Liver (tissue), 8 donors: ENCODE measurements at regions not wholly inside any gene's neighbourhood (a gene's known extent, or its start where the extent isn't known, plus 50 kb on each side); places are given as distances from the start of the nearest gene placed in this dataset.

ENCODE experiments used
- DNase-seq: peaks from one replicate; pipeline ENCODE4 v3.0.0-alpha.2; 2017; ENCODE audit warnings: low spot score
- H3K27ac ChIP-seq, 2 donors: one replicate each; pipeline ENCODE4 v1.7.0; 2013; ENCODE audit warnings: inconsistent platforms in 2 of 2, low read length in 2 of 2, control low read depth in 1 of 2, low read depth in 1 of 2, mild to moderate bottlenecking in 1 of 2
- H3K27me3 ChIP-seq, 4 donors: one replicate each; pipeline versions ENCODE4 v1.6.1 to v1.7.0; 2013; ENCODE audit warnings: low read length in 3 of 4, inconsistent platforms in 1 of 4, mild to moderate bottlenecking in 1 of 4, moderate library complexity in 1 of 4; ENCODE audit not compliant: control insufficient read depth in 4 of 4, insufficient read depth in 4 of 4
- H3K36me3 ChIP-seq, 4 donors: one replicate each; pipeline versions ENCODE4 v1.6.1 to v1.7.0; 2013; ENCODE audit warnings: low read length in 3 of 4, mild to moderate bottlenecking in 3 of 4, low read depth in 1 of 4, moderate library complexity in 1 of 4; ENCODE audit not compliant: control insufficient read depth in 4 of 4, insufficient read depth in 3 of 4
- H3K4me1 ChIP-seq, 4 donors: one replicate each; pipeline versions ENCODE4 v1.6.1 to v1.7.0; 2013; ENCODE audit warnings: low read length in 3 of 4, mild to moderate bottlenecking in 3 of 4, moderate library complexity in 1 of 4; ENCODE audit not compliant: control insufficient read depth in 4 of 4, insufficient read depth in 4 of 4
- H3K4me3 ChIP-seq, 3 donors: one replicate each; pipeline versions ENCODE4 v1.6.1 to v1.7.0; 2013; ENCODE audit warnings: low read length in 3 of 3, control low read depth in 1 of 3, low read depth in 1 of 3, mild to moderate bottlenecking in 1 of 3
- H3K9ac ChIP-seq, 2 donors: one replicate each; pipeline ENCODE4 v1.7.0; 2013; ENCODE audit warnings: low read length in 2 of 2, mild to moderate bottlenecking in 2 of 2, moderate library complexity in 2 of 2, control low read depth in 1 of 2, low read depth in 1 of 2
- H3K9me3 ChIP-seq, 4 donors: one replicate each; pipeline versions ENCODE4 v1.6.1 to v1.7.0; 2013; ENCODE audit warnings: low read length in 3 of 4; ENCODE audit not compliant: control insufficient read depth in 4 of 4
- ATF3 ChIP-seq: IDR thresholded peaks from 2 replicates; pipeline ENCODE4 v1.6.1; 2016; ENCODE audit warnings: antibody characterized with exemption
- CTCF ChIP-seq: fragments of 150-350 bp; IDR thresholded peaks from 2 replicates; pipeline ENCODE4 v1.5.1; 2017; ENCODE audit warnings: improper control_type of control experiment, low read depth, low read length; ENCODE audit not compliant: missing input control
- FOXA1 ChIP-seq: IDR thresholded peaks from 2 replicates; pipeline ENCODE4 v1.6.1; 2016; ENCODE audit warnings: antibody characterized with exemption
- FOXA2 ChIP-seq: IDR thresholded peaks from 2 replicates; pipeline ENCODE4 v1.6.1; 2016; ENCODE audit warnings: antibody characterized with exemption
- GABPA ChIP-seq, 2 donors: IDR thresholded peaks in 1 of 2; conservative IDR thresholded peaks in 1 of 2; 2 replicates each; pipeline ENCODE4 v1.6.1; 2016; ENCODE audit warnings: antibody characterized with exemption in 2 of 2, mild to moderate bottlenecking in 1 of 2, moderate library complexity in 1 of 2
- HNF4A ChIP-seq, 2 donors: conservative IDR thresholded peaks; 2 replicates each; pipeline ENCODE4 v1.6.1; 2016; ENCODE audit warnings: antibody characterized with exemption in 2 of 2, mild to moderate bottlenecking in 2 of 2
- HNF4G ChIP-seq: IDR thresholded peaks from 2 replicates; pipeline ENCODE4 v1.6.1; 2016; ENCODE audit warnings: antibody characterized with exemption
- MAX ChIP-seq: IDR thresholded peaks from 2 replicates; pipeline ENCODE4 v1.6.1; 2016; ENCODE audit warnings: antibody characterized with exemption
- RAD21 ChIP-seq, 2 donors: IDR thresholded peaks; 2 replicates each; pipeline ENCODE4 v1.6.1; 2016; ENCODE audit warnings: antibody characterized with exemption in 2 of 2, mild to moderate bottlenecking in 2 of 2
- REST ChIP-seq: IDR thresholded peaks from 2 replicates; pipeline ENCODE4 v1.6.1; 2016; ENCODE audit warnings: antibody characterized with exemption, mild to moderate bottlenecking
- RXRA ChIP-seq, 2 donors: IDR thresholded peaks; 2 replicates each; pipeline ENCODE4 v1.6.1; 2017 to 2018; ENCODE audit warnings: antibody characterized with exemption in 2 of 2, mild to moderate bottlenecking in 1 of 2
- SP1 ChIP-seq: IDR thresholded peaks from 2 replicates; pipeline ENCODE4 v1.6.1; 2018; ENCODE audit warnings: antibody characterized with exemption, mild to moderate bottlenecking
- TAF1 ChIP-seq: conservative IDR thresholded peaks from 2 replicates; pipeline ENCODE4 v1.6.1; 2016; ENCODE audit warnings: antibody characterized with exemption, mild to moderate bottlenecking
- YY1 ChIP-seq: IDR thresholded peaks from 2 replicates; pipeline ENCODE4 v1.6.1; 2016; ENCODE audit warnings: antibody characterized with exemption, mild to moderate bottlenecking
- ZBTB33 ChIP-seq: IDR thresholded peaks from 2 replicates; pipeline ENCODE4 v1.6.1; 2016; ENCODE audit warnings: antibody characterized with exemption
- WGBS: extraction: QIAGEN DNeasy Blood & Tissue Kit; methylation state at CpG from one replicate; pipeline ENCODE4 v1.1.7; 2013; 5-methylcytosine and 5-hydroxymethylcytosine counted together
- donor health status: healthy.
- donor health status: healthy.
- donor health status: healthy.
- donor health status: healthy.
- donor health status: healthy.

GRCh38 chr9:22997923-22998322, 551.3 kb downstream of the DMRTA1 start:
- no peak for DNase-seq
- Histone ChIP-seq H3K27me3 (no peaks in the 10 kb centered on the region), H3K9me3 (peaks cover 2 to 10% (median 7%) of the 10 kb centered on the region in 4 donors), H3K9ac (no peak overlapping the region), H3K27ac (no peak overlapping the region), H3K4me3 (no peak overlapping the region), H3K4me1 (no peaks in the 10 kb centered on the region), H3K36me3 (no peaks in the 10 kb centered on the region)
- 96% methylated on average over 4 of the region's 4 CpGs for WGBS
- TF ChIP-seq CTCF (no peak), RAD21 (IDR thresholded peaks at IDR 0.05) (no peak), RXRA (IDR thresholded peaks at IDR 0.05) (no peak), TAF1 (no peak), HNF4G (no peak), HNF4A (conservative IDR thresholded peaks at IDR 0.05) (no peak)

GRCh38 chr9:23005156-23005555, 558.5 kb downstream of the DMRTA1 start:
- Histone ChIP-seq H3K27me3 (no peaks in the 10 kb centered on the region), H3K9me3 (no peaks in the 10 kb centered on the region), H3K4me1 (no peaks in the 10 kb centered on the region), H3K36me3 (no peaks in the 10 kb centered on the region), H3K27ac (no peak overlapping the region), H3K9ac (no peak overlapping the region), H3K4me3 (no peak overlapping the region)
- DNase-seq, result no peak
- TF ChIP-seq HNF4A (conservative IDR thresholded peaks at IDR 0.05), result no peak
- TF ChIP-seq FOXA1, result no peak
- no peak for TF ChIP-seq MAX
- no peak for TF ChIP-seq CTCF
- no peak for TF ChIP-seq FOXA2
- no peak for TF ChIP-seq SP1
- TF ChIP-seq GABPA (IDR thresholded peaks at IDR 0.05 in 1 of 2, conservative IDR thresholded peaks at IDR 0.05 in 1 of 2), result no peak
- no peak for TF ChIP-seq RXRA (IDR thresholded peaks at IDR 0.05)
- TF ChIP-seq RAD21 (IDR thresholded peaks at IDR 0.05), result no peak
- TF ChIP-seq ATF3, result no peak
- no peak for TF ChIP-seq YY1
- no peak for TF ChIP-seq REST
- TF ChIP-seq ZBTB33, result no peak
- no peak for TF ChIP-seq TAF1
- no peak for TF ChIP-seq HNF4G
- WGBS, result 80% methylated on average over 5 of the region's 5 CpGs
